ENCODE measurements at regions not wholly inside any gene's neighbourhood (a gene's known extent, or its start where the extent isn't known, plus 50 kb on each side); places are given as distances from the start of the nearest gene placed in this dataset.

- TF ChIP-seq MAX (IDR thresholded peaks at IDR 0.05) (no peak), CEBPB (IDR thresholded peaks at IDR 0.05) (no peak), CREB1 (IDR thresholded peaks at IDR 0.05; ENCODE audit: low read depth) (no peak), USF1 (IDR thresholded peaks at IDR 0.05) (no peak), YY1 (IDR thresholded peaks at IDR 0.05; ENCODE audit: low read depth) (no peak), RAD21 (IDR thresholded peaks at IDR 0.05; ENCODE audit: low read depth) (no peak), TAF1 (IDR thresholded peaks at IDR 0.05; ENCODE audit: low read depth) (no peak), EP300 (IDR thresholded peaks at IDR 0.05; ENCODE audit: borderline replicate concordance) (no peak)
Measured at GRCh38 chr2:43109261-43109743, 117.1 kb downstream of the ZFP36L2 start.

Measured in Ishikawa (cell line).